Liver (tissue), 3 donors: ENCODE measurements at regions not wholly inside any gene's neighbourhood (a gene's known extent, or its start where the extent isn't known, plus 50 kb on each side); places are given as distances from the start of the nearest gene placed in this dataset.

Experiments
- GABPA ChIP-seq, 2 donors: IDR thresholded peaks in 1 of 2; conservative IDR thresholded peaks in 1 of 2; 2 replicates each; pipeline ENCODE4 v1.6.1; 2016; ENCODE audit warnings: antibody characterized with exemption in 2 of 2, mild to moderate bottlenecking in 1 of 2, moderate library complexity in 1 of 2
- JUND ChIP-seq, 2 donors: IDR thresholded peaks; 2 replicates each; pipeline ENCODE4 v1.6.1; 2016; ENCODE audit warnings: antibody characterized with exemption in 2 of 2
- NR2F2 ChIP-seq: IDR thresholded peaks from 2 replicates; pipeline ENCODE4 v1.6.1; 2016; ENCODE audit warnings: antibody characterized with exemption
- YY1 ChIP-seq: IDR thresholded peaks from 2 replicates; pipeline ENCODE4 v1.6.1; 2016; ENCODE audit warnings: antibody characterized with exemption, mild to moderate bottlenecking
- TF ChIP-seq, protein P1 (sequence below): fragments of 150-350 bp; IDR thresholded peaks from 2 replicates; pipeline ENCODE4 v1.5.1; 2017; ENCODE audit warnings: improper control_type of control experiment, low read depth, low read length; ENCODE audit not compliant: missing input control
- TF ChIP-seq, protein P2 (sequence below): IDR thresholded peaks from 2 replicates; pipeline ENCODE4 v1.6.1; 2016; ENCODE audit warnings: antibody characterized with exemption, mild to moderate bottlenecking
- TF ChIP-seq, protein P3 (sequence below): IDR thresholded peaks from 2 replicates; pipeline ENCODE4 v1.6.1; 2016; ENCODE audit warnings: antibody characterized with exemption
- TF ChIP-seq, protein P4 (sequence below): IDR thresholded peaks from 2 replicates; pipeline ENCODE4 v1.6.1; 2016; ENCODE audit warnings: antibody characterized with exemption
- donor health status: healthy.
- donor health status: healthy.

DNA sequence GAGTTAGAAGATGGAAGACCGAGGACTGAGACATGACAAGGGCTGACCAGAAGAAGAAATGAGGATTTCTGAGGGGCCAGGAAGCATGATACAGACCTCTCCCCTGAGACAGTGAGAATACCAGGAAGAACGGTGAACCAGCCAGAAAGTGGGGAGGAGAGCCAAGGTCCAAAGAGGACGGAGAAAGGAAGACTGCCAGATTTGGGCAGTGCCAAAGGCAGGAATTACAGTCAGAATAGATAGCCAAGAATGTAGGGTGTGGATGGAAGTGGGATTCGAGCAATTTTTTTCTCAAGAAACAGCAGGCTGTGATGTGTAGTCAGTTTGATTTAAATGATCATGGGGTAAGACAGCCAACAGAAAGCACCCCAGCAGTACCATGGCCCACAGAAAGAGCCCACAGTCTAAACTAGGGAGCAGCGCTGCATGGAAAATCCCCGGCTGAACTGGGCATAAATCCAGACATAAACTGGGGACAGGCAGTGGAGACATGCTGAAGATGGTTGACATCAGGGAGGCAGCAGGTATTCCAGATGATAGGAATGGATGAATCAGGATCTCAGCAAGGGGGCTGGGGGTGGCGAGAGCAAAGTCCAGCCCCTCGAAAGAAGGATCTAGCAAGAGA is 67.3 kb upstream of the BARX2 start:
- TF ChIP-seq, protein P1, sequence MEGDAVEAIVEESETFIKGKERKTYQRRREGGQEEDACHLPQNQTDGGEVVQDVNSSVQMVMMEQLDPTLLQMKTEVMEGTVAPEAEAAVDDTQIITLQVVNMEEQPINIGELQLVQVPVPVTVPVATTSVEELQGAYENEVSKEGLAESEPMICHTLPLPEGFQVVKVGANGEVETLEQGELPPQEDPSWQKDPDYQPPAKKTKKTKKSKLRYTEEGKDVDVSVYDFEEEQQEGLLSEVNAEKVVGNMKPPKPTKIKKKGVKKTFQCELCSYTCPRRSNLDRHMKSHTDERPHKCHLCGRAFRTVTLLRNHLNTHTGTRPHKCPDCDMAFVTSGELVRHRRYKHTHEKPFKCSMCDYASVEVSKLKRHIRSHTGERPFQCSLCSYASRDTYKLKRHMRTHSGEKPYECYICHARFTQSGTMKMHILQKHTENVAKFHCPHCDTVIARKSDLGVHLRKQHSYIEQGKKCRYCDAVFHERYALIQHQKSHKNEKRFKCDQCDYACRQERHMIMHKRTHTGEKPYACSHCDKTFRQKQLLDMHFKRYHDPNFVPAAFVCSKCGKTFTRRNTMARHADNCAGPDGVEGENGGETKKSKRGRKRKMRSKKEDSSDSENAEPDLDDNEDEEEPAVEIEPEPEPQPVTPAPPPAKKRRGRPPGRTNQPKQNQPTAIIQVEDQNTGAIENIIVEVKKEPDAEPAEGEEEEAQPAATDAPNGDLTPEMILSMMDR = no peak
- TF ChIP-seq YY1 = peak; percentile 10
- no peak for TF ChIP-seq NR2F2
- TF ChIP-seq, protein P2, sequence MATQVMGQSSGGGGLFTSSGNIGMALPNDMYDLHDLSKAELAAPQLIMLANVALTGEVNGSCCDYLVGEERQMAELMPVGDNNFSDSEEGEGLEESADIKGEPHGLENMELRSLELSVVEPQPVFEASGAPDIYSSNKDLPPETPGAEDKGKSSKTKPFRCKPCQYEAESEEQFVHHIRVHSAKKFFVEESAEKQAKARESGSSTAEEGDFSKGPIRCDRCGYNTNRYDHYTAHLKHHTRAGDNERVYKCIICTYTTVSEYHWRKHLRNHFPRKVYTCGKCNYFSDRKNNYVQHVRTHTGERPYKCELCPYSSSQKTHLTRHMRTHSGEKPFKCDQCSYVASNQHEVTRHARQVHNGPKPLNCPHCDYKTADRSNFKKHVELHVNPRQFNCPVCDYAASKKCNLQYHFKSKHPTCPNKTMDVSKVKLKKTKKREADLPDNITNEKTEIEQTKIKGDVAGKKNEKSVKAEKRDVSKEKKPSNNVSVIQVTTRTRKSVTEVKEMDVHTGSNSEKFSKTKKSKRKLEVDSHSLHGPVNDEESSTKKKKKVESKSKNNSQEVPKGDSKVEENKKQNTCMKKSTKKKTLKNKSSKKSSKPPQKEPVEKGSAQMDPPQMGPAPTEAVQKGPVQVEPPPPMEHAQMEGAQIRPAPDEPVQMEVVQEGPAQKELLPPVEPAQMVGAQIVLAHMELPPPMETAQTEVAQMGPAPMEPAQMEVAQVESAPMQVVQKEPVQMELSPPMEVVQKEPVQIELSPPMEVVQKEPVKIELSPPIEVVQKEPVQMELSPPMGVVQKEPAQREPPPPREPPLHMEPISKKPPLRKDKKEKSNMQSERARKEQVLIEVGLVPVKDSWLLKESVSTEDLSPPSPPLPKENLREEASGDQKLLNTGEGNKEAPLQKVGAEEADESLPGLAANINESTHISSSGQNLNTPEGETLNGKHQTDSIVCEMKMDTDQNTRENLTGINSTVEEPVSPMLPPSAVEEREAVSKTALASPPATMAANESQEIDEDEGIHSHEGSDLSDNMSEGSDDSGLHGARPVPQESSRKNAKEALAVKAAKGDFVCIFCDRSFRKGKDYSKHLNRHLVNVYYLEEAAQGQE = no peak
- TF ChIP-seq, protein P3, sequence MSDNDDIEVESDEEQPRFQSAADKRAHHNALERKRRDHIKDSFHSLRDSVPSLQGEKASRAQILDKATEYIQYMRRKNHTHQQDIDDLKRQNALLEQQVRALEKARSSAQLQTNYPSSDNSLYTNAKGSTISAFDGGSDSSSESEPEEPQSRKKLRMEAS = no peak
- TF ChIP-seq GABPA (IDR thresholded peaks at IDR 0.05 in 1 of 2, conservative IDR thresholded peaks at IDR 0.05 in 1 of 2) = no peak
- TF ChIP-seq JUND (IDR thresholded peaks at IDR 0.05) = no peak
- TF ChIP-seq, protein P4, sequence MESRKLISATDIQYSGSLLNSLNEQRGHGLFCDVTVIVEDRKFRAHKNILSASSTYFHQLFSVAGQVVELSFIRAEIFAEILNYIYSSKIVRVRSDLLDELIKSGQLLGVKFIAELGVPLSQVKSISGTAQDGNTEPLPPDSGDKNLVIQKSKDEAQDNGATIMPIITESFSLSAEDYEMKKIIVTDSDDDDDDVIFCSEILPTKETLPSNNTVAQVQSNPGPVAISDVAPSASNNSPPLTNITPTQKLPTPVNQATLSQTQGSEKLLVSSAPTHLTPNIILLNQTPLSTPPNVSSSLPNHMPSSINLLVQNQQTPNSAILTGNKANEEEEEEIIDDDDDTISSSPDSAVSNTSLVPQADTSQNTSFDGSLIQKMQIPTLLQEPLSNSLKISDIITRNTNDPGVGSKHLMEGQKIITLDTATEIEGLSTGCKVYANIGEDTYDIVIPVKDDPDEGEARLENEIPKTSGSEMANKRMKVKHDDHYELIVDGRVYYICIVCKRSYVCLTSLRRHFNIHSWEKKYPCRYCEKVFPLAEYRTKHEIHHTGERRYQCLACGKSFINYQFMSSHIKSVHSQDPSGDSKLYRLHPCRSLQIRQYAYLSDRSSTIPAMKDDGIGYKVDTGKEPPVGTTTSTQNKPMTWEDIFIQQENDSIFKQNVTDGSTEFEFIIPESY = no peak
